Central memory CD8-positive, alpha-beta T cell (primary cell): ENCODE measurements at regions not wholly inside any gene's neighbourhood (a gene's known extent, or its start where the extent isn't known, plus 50 kb on each side); places are given as distances from the start of the nearest gene placed in this dataset.
"Not testable (repeated sequence)": the region's sequence is repeated elsewhere in the genome, so short reads cannot be mapped to it uniquely, and the experiment has no call there.

Experiments used
- ATAC-seq: fragments of 150-1000 bp; cut with Tn5 transposase; replicated peaks from 2 replicates; pipeline ENCODE4 v1.10.0; 2022; ENCODE audit warnings: mild to moderate bottlenecking, moderate FRiP score, moderate number of reproducible peaks; ENCODE audit not compliant: poor library complexity, severe bottlenecking; ENCODE audit errors: extremely low read depth
- DNase-seq, 2 donors: peaks; one replicate each; pipeline ENCODE4 v3.0.0; 2021; ENCODE audit warnings: low spot score in 2 of 2
- H3K27ac Mint-ChIP-seq: one replicate; pipeline ENCODE4 v1.8.0; 2022; ENCODE audit warnings: low read depth, mild to moderate bottlenecking, moderate library complexity, mixed read lengths
- H3K27me3 Mint-ChIP-seq: one replicate; pipeline ENCODE4 v1.8.0; 2022; ENCODE audit warnings: mixed read lengths
- H3K36me3 Mint-ChIP-seq: one replicate; pipeline ENCODE4 v1.8.0; 2022; ENCODE audit warnings: mild to moderate bottlenecking, moderate library complexity, mixed read lengths; ENCODE audit not compliant: insufficient read depth
- H3K4me1 Mint-ChIP-seq: one replicate; pipeline ENCODE4 v1.8.0; 2022; ENCODE audit warnings: mixed read lengths
- H3K4me3 Mint-ChIP-seq: one replicate; pipeline ENCODE4 v1.8.0; 2022; ENCODE audit warnings: mild to moderate bottlenecking, moderate library complexity, mixed read lengths
- H3K9me3 Mint-ChIP-seq: one replicate; pipeline ENCODE4 v1.8.0; 2022; ENCODE audit warnings: mixed read lengths

DNA sequence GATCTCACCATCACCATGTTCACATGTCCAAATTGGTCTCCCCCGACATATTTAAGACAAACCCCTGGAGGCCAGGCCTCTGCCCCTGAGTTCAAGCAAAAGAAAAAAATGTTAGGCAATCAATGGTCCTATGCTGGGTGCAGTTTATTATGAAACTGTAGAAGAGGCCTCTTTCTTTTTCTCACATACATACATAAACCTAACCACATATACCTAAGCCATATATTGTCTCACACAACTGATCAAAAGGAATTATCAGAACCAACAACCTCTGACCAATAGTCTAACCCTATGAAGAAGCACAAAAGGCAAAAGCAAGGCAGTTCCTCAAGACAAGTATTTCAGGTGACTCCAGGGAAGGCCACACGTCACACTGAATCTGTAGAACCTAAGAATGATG lies 49.9 kb downstream of the ILRUN start:
- Mint-ChIP-seq H3K27ac (no peak overlapping the region), H3K4me3 (no peak overlapping the region), H3K27me3 (no peaks in the 10 kb centered on the region), H3K9me3 (no peaks in the 10 kb centered on the region), H3K4me1 (peaks cover 37% of the 10 kb centered on the region), H3K36me3 (peaks cover 20% of the 10 kb centered on the region)
- ATAC-seq (no peak), DNase-seq (no peak)

DNA sequence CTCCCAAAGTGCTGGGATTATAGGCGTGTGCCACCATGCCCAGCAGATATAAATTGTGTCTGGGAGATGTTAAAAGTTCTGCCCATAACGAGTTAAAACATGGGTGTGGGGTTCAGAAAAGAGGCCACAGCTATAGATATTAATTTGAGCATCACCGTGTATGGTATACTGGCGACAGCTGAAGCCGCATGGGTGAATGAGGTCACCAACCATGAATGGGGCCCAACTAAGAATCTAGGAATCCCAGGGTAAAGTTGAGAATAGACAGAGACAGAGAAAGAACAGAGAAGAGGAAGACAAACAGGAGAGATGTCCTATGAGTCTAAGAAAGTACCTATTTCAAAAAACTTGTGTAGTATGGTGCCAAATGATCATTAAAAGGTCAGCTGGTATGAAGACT lies 50.9 kb downstream of the ILRUN start:
- peaks cover 32% of the 10 kb centered on the region for H3K4me1 Mint-ChIP-seq
- DNase-seq: no peak
- H3K36me3 Mint-ChIP-seq: peaks cover 17% of the 10 kb centered on the region
- H3K4me3 Mint-ChIP-seq: no peak overlapping the region
- ATAC-seq: no peak
- H3K9me3 Mint-ChIP-seq: no peaks in the 10 kb centered on the region
- H3K27me3 Mint-ChIP-seq: no peaks in the 10 kb centered on the region
- peak overlapping the region; percentile 24 for H3K27ac Mint-ChIP-seq

DNA sequence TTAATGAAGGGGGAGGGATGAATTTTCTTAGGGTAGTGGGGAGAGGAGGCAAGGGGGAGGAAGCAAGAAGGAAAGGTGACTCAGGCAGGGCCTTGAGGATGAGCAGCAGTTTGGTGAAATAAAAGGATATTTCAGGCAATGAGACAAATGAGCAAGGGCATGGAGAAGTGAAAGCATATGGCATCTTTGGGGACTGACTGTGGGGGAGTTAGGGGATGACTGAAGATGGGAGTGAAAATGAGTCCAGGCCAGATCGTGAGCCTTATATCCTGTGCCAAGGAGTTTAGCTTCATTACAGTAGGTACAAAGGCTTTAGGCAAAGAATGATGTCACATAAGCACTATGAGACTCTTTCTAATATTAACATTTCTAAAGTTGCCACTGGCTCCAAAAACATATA lies 51.9 kb downstream of the ILRUN start:
- Mint-ChIP-seq H3K4me3 (no peak overlapping the region), H3K9me3 (no peaks in the 10 kb centered on the region), H3K36me3 (peaks cover 20% of the 10 kb centered on the region), H3K27me3 (no peaks in the 10 kb centered on the region), H3K27ac (peak overlapping the region; percentile 13), H3K4me1 (peaks cover 38% of the 10 kb centered on the region)
- no peak for ATAC-seq
- DNase-seq: no peak

- ATAC-seq: no peak
- no peaks in the 10 kb centered on the region for H3K9me3 Mint-ChIP-seq
- H3K36me3 Mint-ChIP-seq: peaks cover 20% of the 10 kb centered on the region
- H3K27me3 Mint-ChIP-seq: no peaks in the 10 kb centered on the region
- H3K27ac Mint-ChIP-seq: peak overlapping the region; percentile 70
- no peak overlapping the region for H3K4me3 Mint-ChIP-seq
- H3K4me1 Mint-ChIP-seq: peaks cover 40% of the 10 kb centered on the region
- no peak for DNase-seq
Observed at GRCh38 chr6:34642427-34642826, 54.1 kb downstream of the ILRUN start.

- not testable (repeated sequence) for ATAC-seq, DNase-seq, H3K4me3 Mint-ChIP-seq, H3K9me3 Mint-ChIP-seq, H3K27ac Mint-ChIP-seq, H3K27me3 Mint-ChIP-seq
- Mint-ChIP-seq H3K36me3 (peaks cover 19% of the 10 kb centered on the region), H3K4me1 (peaks cover 27% of the 10 kb centered on the region)
Observed at GRCh38 chr6:34640074-34640849, 56.3 kb downstream of the ILRUN start.

DNA sequence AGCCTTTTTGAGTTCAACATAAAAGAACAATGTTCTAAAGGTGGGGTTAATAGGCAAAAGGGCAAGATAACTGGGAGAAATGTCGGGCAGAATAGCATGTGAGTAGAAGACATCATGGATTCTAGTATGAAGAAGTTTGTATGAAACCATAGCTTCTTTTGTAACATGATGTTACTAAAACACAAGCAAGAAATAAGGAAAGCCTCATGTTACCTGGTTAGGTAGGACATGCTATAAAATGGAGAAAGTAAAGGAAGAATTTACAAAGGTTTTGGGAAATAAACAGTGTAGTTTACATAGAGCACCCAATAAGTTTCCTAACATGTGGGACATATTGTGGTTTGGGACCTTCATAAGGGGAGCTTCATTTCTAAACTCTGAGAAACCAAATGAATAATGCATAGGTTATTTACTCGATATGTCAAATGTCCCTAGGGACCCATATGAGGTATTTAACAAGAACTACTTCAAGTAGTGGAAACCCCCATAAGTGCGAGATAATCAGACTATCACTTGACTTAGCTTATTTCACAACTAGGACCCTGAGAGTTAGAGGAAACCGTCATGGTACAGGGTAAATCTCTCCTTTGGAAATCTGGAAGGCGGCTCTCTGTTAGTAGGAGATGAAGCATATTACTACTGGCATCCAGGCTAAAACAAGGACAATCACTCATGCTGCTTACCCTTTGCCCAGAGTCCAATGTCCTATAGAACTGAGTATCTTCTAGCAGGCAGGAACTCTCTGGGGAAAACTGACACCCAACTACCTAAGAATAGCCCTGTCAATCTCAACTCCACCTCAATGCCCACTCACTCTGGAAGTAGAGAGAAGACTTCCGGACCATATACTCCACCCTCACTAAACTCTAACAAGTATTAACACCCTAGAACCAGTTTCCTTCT lies 57.5 kb downstream of the ILRUN start:
- no peak for ATAC-seq
- peak overlapping the region; percentile 29 for H3K4me3 Mint-ChIP-seq
- DNase-seq: no peak
- peak overlapping the region; percentile 71 for H3K27ac Mint-ChIP-seq
- no peaks in the 10 kb centered on the region for H3K9me3 Mint-ChIP-seq
- peaks cover 17% of the 10 kb centered on the region for H3K36me3 Mint-ChIP-seq
- peaks cover 23% of the 10 kb centered on the region for H3K4me1 Mint-ChIP-seq
- H3K27me3 Mint-ChIP-seq: no peaks in the 10 kb centered on the region

DNA sequence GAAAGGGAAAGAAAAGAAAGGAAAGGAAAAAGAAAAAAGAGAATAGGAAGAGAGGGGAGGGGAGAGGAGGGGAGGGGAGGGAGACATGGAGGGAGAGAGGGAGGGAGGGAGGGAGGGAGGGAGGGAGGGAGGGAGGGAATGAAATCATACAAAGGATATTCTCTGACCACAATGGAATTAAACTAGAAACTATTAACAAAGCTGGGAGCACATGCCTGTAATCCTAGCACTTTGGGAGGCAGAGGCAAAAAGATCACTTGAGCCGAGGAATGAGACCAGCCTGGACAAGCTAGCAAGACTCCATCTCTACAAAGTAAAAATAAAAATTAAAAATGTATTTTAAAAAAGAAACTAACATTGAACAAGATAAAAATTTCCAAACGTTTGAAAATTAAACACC lies 62.8 kb downstream of the ILRUN start:
- no peaks in the 10 kb centered on the region for H3K27me3 Mint-ChIP-seq
- H3K27ac Mint-ChIP-seq: peak overlapping the region; percentile 59
- ATAC-seq (no peak), DNase-seq (no peak)
- peaks cover 14% of the 10 kb centered on the region for H3K36me3 Mint-ChIP-seq
- no peak overlapping the region for H3K4me3 Mint-ChIP-seq
- no peaks in the 10 kb centered on the region for H3K9me3 Mint-ChIP-seq
- peaks cover 23% of the 10 kb centered on the region for H3K4me1 Mint-ChIP-seq

DNA sequence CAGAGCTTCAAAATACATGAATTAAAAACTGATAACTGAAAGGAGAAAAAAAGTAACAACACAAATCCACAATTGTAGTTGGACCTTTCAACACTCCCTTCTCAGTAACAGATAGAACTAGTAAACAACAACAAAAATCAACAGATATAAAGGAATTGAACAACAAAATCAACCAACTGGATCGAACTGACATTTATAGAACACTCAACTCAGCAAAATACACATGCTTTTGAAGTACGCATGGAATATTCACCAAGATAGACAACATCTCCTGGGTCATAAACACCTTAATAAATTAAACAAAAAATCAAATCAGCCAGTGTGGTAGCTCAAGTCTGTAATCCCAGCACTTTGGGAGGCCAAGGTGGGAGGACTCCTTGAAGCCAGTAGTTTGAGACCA lies 63.3 kb downstream of the ILRUN start:
- Mint-ChIP-seq H3K36me3 (peaks cover 17% of the 10 kb centered on the region), H3K27ac (peak overlapping the region; percentile 59)
- no peak for ATAC-seq

GRCh38 chr6:34630040-34630439 lies 66.5 kb downstream of the ILRUN start:
- no peak for DNase-seq
- Mint-ChIP-seq H3K4me1 (peaks cover 33% of the 10 kb centered on the region), H3K9me3 (no peaks in the 10 kb centered on the region), H3K27ac (no peak overlapping the region), H3K27me3 (no peaks in the 10 kb centered on the region), H3K4me3 (no peak overlapping the region), H3K36me3 (peaks cover 16% of the 10 kb centered on the region)
- no peak for ATAC-seq

More for the DNA sequence above, 63.3 kb downstream of the ILRUN start:
- H3K4me3 Mint-ChIP-seq: no peak overlapping the region
- DNase-seq: no peak
- H3K4me1 Mint-ChIP-seq: peaks cover 25% of the 10 kb centered on the region
- no peaks in the 10 kb centered on the region for H3K9me3 Mint-ChIP-seq
- H3K27me3 Mint-ChIP-seq: no peaks in the 10 kb centered on the region

DNA sequence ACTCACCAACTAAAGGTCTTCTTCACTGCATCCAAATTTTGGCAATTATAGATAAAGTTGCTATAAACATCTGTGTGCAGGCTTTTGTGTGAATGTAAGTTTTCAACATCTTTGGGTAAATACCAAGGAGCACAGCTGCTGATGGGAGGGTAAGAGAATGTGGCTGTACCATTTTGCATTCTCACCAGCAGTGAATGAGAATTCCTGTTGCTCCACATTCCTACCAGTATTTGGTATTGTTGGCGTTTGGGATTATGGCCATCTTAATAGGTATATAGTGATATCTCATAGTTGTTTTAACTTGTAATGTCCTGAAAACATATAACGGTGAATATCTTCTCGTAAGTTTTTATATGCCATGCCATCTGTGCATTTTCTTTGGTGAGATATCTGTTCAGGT lies 69.3 kb downstream of the ILRUN start:
- Mint-ChIP-seq H3K27me3 (no peaks in the 10 kb centered on the region), H3K4me3 (no peak overlapping the region), H3K36me3 (peaks cover 10% of the 10 kb centered on the region), H3K9me3 (no peaks in the 10 kb centered on the region), H3K4me1 (peaks cover 27% of the 10 kb centered on the region), H3K27ac (no peak overlapping the region)
- DNase-seq: no peak
- ATAC-seq: no peak

DNA sequence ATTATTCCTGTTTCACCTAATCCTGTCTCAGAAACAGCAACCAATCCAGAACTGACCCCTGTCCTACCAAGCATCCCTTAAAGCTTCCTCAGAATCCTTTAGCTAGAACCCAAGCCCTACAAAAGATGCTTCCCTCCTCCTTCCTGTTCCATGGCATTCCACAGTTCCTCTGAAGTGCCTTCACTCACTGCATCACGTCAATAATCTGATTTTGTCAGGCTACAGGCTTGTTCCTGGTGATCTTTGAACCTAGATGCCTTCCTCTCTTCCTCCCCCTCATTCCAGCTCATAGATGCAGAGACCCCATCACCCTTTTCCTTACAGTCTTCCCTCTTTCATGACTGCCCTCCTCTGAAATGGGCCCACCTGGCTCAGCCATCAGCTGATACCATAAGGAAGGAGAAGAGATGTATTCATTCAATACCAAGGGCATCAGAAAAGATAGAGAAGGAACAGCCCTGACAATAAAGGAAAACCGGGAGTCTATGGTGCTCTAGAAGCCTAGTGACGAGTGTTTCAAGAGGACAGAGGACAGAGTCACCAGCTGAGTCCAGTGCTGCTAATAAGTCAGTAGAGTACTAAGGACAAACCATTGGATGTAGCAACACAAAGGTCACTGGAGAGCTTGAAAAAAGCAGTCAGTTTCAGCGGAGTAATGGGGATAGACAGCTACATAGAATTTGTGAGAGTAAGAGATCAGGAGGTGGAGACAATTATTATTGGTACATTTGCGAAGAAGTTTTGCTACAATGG lies 62.5 kb upstream of the SPDEF start:
- Mint-ChIP-seq H3K27ac (peak overlapping the region; percentile 7), H3K4me1 (peaks cover 29% of the 10 kb centered on the region), H3K36me3 (peaks cover 6% of the 10 kb centered on the region), H3K4me3 (no peak overlapping the region), H3K27me3 (no peaks in the 10 kb centered on the region), H3K9me3 (no peaks in the 10 kb centered on the region)
- no peak for DNase-seq
- ATAC-seq: no peak

DNA sequence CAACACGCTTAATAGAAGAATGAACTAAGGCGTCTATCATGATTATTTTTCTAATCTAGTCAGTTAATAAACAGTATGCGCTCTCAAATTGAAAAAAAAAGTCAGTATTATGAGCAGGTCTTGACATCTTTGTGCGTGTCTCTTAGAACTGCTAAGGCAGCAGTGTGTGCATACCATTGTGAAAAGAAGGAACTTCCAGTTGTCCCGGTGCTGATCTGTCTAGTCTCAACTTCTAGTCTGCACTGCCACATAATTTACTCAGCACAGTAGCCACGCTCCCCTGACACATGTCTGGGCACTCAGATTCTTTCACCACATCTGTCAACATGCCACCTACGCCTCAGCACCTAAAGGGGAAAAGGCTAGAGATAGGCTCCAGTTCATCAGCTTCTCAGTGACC lies 61.1 kb upstream of the SPDEF start:
- Mint-ChIP-seq H3K9me3 (no peaks in the 10 kb centered on the region), H3K4me3 (no peak overlapping the region), H3K36me3 (peaks cover 10% of the 10 kb centered on the region), H3K4me1 (peaks cover 29% of the 10 kb centered on the region), H3K27me3 (no peaks in the 10 kb centered on the region), H3K27ac (no peak overlapping the region)
- DNase-seq (no peak), ATAC-seq (no peak)
